Stimulated activated CD4-positive, alpha-beta T cell treated with anti-CD3 and anti-CD28 coated beads, Interleukin-1b, Interleukin-23, amount 100 ng/mL, for 48 hours (primary cell): ENCODE measurements at regions not wholly inside any gene's neighbourhood (a gene's known extent, or its start where the extent isn't known, plus 50 kb on each side); places are given as distances from the start of the nearest gene placed in this dataset.
A peak's percentile ranks its signal among the peaks of the same experiment; 100 is the strongest.

Experiments
- DNase-seq: peaks from one replicate; pipeline ENCODE4 v3.0.0-alpha.2; 2020

DNA sequence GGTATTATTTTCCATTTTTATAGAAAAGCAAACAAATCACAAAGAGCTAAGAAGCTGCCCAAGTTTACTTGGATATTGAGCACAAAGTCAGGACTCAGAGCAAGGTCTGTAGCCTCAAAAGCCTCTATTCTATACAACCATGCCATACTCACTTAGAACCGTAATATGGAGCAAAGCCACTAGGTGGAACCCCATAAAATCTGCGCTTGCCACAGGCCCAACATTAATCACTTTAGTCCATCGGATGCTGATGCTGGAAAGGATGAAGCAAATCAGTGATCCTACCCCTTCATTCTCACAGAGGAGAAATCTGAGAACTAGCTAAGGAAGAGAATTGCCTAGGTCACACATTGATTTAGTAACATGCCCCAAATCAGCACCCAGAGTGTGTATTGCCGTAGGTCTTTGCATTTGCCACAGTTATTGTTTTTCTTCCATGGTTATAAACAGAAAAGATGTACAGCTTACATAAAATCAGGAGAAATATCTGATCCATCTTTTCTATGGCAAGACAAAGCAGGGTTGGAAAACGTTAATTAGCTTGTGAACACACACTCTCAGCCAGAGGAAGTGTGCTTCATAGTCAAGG, 56.7 kb upstream of the RAB38 start:
- DNase-seq, result peak; percentile 4

DNA sequence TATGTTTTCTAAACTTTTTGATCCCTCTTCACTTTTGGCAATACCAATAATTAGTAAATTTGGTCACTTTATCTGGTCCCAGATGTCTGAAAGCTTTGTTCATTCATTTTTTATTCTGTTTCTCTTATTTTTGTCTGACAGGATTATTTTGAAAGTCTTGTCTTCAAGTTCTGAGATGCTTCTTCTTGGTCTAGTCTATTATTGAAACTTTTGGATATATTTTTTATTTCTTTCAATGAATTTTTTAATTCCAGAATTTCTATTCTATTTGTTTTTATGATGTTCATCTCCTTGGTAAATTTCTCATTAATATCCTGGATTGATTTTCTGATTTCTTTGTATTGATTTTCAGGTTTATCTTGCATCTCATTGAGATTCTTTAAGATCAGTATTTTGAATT, 54.1 kb upstream of the RAB38 start:
- no peak for DNase-seq
